IMR-90 (cell line): ENCODE measurements at regions not wholly inside any gene's neighbourhood (a gene's known extent, or its start where the extent isn't known, plus 50 kb on each side); places are given as distances from the start of the nearest gene placed in this dataset.

Experiments used
- ATAC-seq: fragments of 200-7000 bp; cut with Tn5 transposase; 2 replicates; pipeline ENCODE4 v1.9.1; 2020; ENCODE audit warnings: low read depth, mild to moderate bottlenecking, moderate library complexity
- BruUV-seq: library from RNA; stranded (reverse); fragments of 400-500 nt; replicated peaks from 2 replicates; lab custom pipeline; 2021; lab: Mats Ljungman, UMichigan
- CTCF ChIA-PET: fragments of 300-600 bp; formaldehyde crosslinking; extraction: SDS; loops from one replicate; lab custom pipeline; 2021; ENCODE audit warnings: antibody characterized with exemption; lab: Yijun Ruan, JAX
- POLR2A ChIA-PET: fragments of 300-600 bp; sonication (Branson Sonifier 250); formaldehyde crosslinking; loops from one replicate; lab custom pipeline; 2022; ENCODE audit warnings: antibody characterized with exemption; ENCODE audit not compliant: unreplicated experiment; lab: Charles Lee
- DNase-seq: peaks from one replicate; pipeline ENCODE4 v3.0.0; 2013
- H2AFZ ChIP-seq: replicated peaks from 2 replicates; pipeline ENCODE3; 2013; ENCODE audit warnings: low read length, mild to moderate bottlenecking; ENCODE audit not compliant: poor library complexity
- H2AK5ac ChIP-seq: 2 replicates; pipeline ENCODE4 v1.6.1; 2013; ENCODE audit warnings: low read depth, low read length, inconsistent platforms
- H2AK9ac ChIP-seq: replicated peaks from 2 replicates; pipeline ENCODE3; 2013; ENCODE audit warnings: mild to moderate bottlenecking, low read depth, low read length, moderate library complexity; ENCODE audit not compliant: poor library complexity
- H2BK120ac ChIP-seq: 2 replicates; pipeline ENCODE4 v1.6.1; 2013; ENCODE audit warnings: low read depth, low read length, inconsistent platforms
- H2BK15ac ChIP-seq: 3 replicates; pipeline ENCODE4 v1.6.1; 2013; ENCODE audit warnings: low read depth, low read length, inconsistent platforms
- H2BK20ac ChIP-seq: 2 replicates; pipeline ENCODE4 v1.6.1; 2013; ENCODE audit warnings: low read depth, mild to moderate bottlenecking, inconsistent platforms, low read length, moderate library complexity
- H2BK5ac ChIP-seq: 2 replicates; pipeline ENCODE4 v1.6.1; 2013; ENCODE audit warnings: mild to moderate bottlenecking, low read depth, low read length, inconsistent platforms; ENCODE audit not compliant: poor library complexity, severe bottlenecking
- H3K14ac ChIP-seq: replicated peaks from 2 replicates; pipeline ENCODE4 v1.6.1; 2013; ENCODE audit warnings: low read depth, low read length, inconsistent platforms
- H3K18ac ChIP-seq: 2 replicates; pipeline ENCODE4 v1.6.1; 2013; ENCODE audit warnings: low read depth, low read length, control low read depth
- H3K23ac ChIP-seq: 2 replicates; pipeline ENCODE4 v1.6.1; 2013; ENCODE audit warnings: low read depth, low read length, inconsistent platforms
- H3K27ac ChIP-seq: 2 replicates; pipeline ENCODE4 v1.5.1; 2013; ENCODE audit warnings: mild to moderate bottlenecking, control low read depth, low read length; ENCODE audit not compliant: insufficient read depth
- H3K27me3 ChIP-seq: 2 replicates; pipeline ENCODE4 v1.6.1; 2013; ENCODE audit warnings: low read length; ENCODE audit not compliant: control insufficient read depth, insufficient read depth
- H3K36me3 ChIP-seq: 2 replicates; pipeline ENCODE4 v1.6.1; 2013; ENCODE audit warnings: low read length, mixed read lengths; ENCODE audit not compliant: control insufficient read depth, insufficient read depth
- H3K4ac ChIP-seq: 2 replicates; pipeline ENCODE4 v1.6.1; 2013; ENCODE audit warnings: low read depth, low read length, inconsistent platforms
- H3K4me1 ChIP-seq: 2 replicates; pipeline ENCODE4 v1.6.1; 2013; ENCODE audit warnings: low read length, mixed read lengths; ENCODE audit not compliant: control insufficient read depth, insufficient read depth
- H3K4me2 ChIP-seq: 2 replicates; pipeline ENCODE4 v1.6.1; 2013; ENCODE audit warnings: low read depth, mild to moderate bottlenecking, control low read depth, low read length, moderate library complexity
- H3K4me3 ChIP-seq: 2 replicates; pipeline ENCODE4 v1.5.1; 2013; ENCODE audit warnings: low read depth, mild to moderate bottlenecking, control low read depth, low read length, moderate library complexity; ENCODE audit not compliant: insufficient read depth
- H3K56ac ChIP-seq: 2 replicates; pipeline ENCODE4 v1.6.1; 2013; ENCODE audit warnings: low read length, inconsistent platforms; ENCODE audit not compliant: insufficient read depth; ENCODE audit errors: extremely low read depth
- H3K79me1 ChIP-seq, 2 experiments: 2 replicates each; pipeline ENCODE4 v1.6.1; 2013; ENCODE audit warnings: low read length in 2 of 2, inconsistent platforms in 1 of 2, low read depth in 1 of 2
- H3K9ac ChIP-seq: 2 replicates; pipeline ENCODE4 v1.6.1; 2013; ENCODE audit warnings: low read depth, low read length, control low read depth
- H3K9me1 ChIP-seq: 2 replicates; pipeline ENCODE4 v1.6.1; 2013; ENCODE audit warnings: low read length, inconsistent platforms; ENCODE audit not compliant: insufficient read depth
- H3K9me3 ChIP-seq: 2 replicates; pipeline ENCODE4 v1.6.1; 2013; ENCODE audit warnings: low read length; ENCODE audit not compliant: control insufficient read depth, insufficient read depth
- H4K20me1 ChIP-seq: 2 replicates; pipeline ENCODE4 v1.6.1; 2013; ENCODE audit warnings: low read length, inconsistent platforms; ENCODE audit not compliant: insufficient read depth
- H4K5ac ChIP-seq: 2 replicates; pipeline ENCODE4 v1.6.1; 2013; ENCODE audit warnings: mild to moderate bottlenecking, low read depth, low read length, control low read depth
- H4K8ac ChIP-seq, 2 experiments: 2 replicates each; pipeline ENCODE4 v1.6.1; 2013; ENCODE audit warnings: low read depth in 2 of 2, low read length in 2 of 2, control low read depth in 1 of 2, inconsistent platforms in 1 of 2
- H4K91ac ChIP-seq: 2 replicates; pipeline ENCODE4 v1.6.1; 2013; ENCODE audit warnings: low read depth, low read length, inconsistent platforms; ENCODE audit not compliant: insufficient read depth
- BHLHE40 ChIP-seq: fragments of 150-350 bp; IDR thresholded peaks from 2 replicates; pipeline ENCODE4 v1.6.1; 2016; ENCODE audit warnings: mild to moderate bottlenecking, low read depth, low read length
- CEBPB ChIP-seq: IDR thresholded peaks from 2 replicates; pipeline ENCODE4 v1.6.1; 2012; ENCODE audit warnings: low read depth, low read length, improper control_type of control experiment
- CHD1 ChIP-seq: IDR thresholded peaks from 2 replicates; pipeline ENCODE4 v1.6.1; 2012; ENCODE audit warnings: low read depth, low read length, improper control_type of control experiment
- ELK1 ChIP-seq: fragments of 150-350 bp; IDR thresholded peaks from 2 replicates; pipeline ENCODE4 v1.6.1; 2016; ENCODE audit warnings: low read depth, mild to moderate bottlenecking, low read length, moderate library complexity, borderline replicate concordance
- FOS ChIP-seq: fragments of 150-350 bp; IDR thresholded peaks from 2 replicates; pipeline ENCODE4 v1.6.1; 2016; ENCODE audit warnings: low read depth, low read length
- MAFK ChIP-seq: IDR thresholded peaks from 2 replicates; pipeline ENCODE4 v1.6.1; 2012; ENCODE audit warnings: low read depth, low read length, improper control_type of control experiment
- MAZ ChIP-seq: IDR thresholded peaks from 2 replicates; pipeline ENCODE4 v1.6.1; 2012; ENCODE audit warnings: low read depth, mild to moderate bottlenecking, low read length, improper control_type of control experiment, moderate library complexity, borderline replicate concordance
- MXI1 ChIP-seq: IDR thresholded peaks from 2 replicates; pipeline ENCODE4 v1.6.1; 2012; ENCODE audit warnings: low read depth, mild to moderate bottlenecking, low read length, moderate library complexity, borderline replicate concordance
- NFE2L2 ChIP-seq: fragments of 150-350 bp; IDR thresholded peaks from 2 replicates; pipeline ENCODE4 v1.6.1; 2016; ENCODE audit warnings: low read depth, mild to moderate bottlenecking, low read length
- POLR2A ChIP-seq: IDR thresholded peaks from 2 replicates; pipeline ENCODE4 v1.6.1; 2012; ENCODE audit warnings: mild to moderate bottlenecking, low read depth, low read length
- RCOR1 ChIP-seq: IDR thresholded peaks from 2 replicates; pipeline ENCODE4 v1.6.1; 2012; ENCODE audit warnings: mild to moderate bottlenecking, low read length, improper control_type of control experiment; ENCODE audit not compliant: insufficient replicate concordance
- RFX5 ChIP-seq: IDR thresholded peaks from 2 replicates; pipeline ENCODE4 v1.8.0; 2012; ENCODE audit warnings: low read depth, mild to moderate bottlenecking, low read length, moderate library complexity
- dilution Hi-C: fragments of 300-500 bp; cut with HindIII; formaldehyde crosslinking; loops from one replicate; pipeline ENCODE4 v1.14.3; 2018; ENCODE audit warnings: low sequenced_read_pairs; ENCODE audit not compliant: unreplicated experiment
- in situ Hi-C: fragments of 300-500 bp; cut with MboI; formaldehyde crosslinking; loops from 3 replicates; pipeline ENCODE4 v1.14.3; 2019; ENCODE audit warnings: low sequenced_read_pairs, inconsistent platforms, mixed read lengths
- intact Hi-C: fragments of 100-400 bp; cut with micrococcal nuclease; formaldehyde crosslinking; loops from 2 replicates; pipeline ENCODE4 v1.10.0; 2022

DNA sequence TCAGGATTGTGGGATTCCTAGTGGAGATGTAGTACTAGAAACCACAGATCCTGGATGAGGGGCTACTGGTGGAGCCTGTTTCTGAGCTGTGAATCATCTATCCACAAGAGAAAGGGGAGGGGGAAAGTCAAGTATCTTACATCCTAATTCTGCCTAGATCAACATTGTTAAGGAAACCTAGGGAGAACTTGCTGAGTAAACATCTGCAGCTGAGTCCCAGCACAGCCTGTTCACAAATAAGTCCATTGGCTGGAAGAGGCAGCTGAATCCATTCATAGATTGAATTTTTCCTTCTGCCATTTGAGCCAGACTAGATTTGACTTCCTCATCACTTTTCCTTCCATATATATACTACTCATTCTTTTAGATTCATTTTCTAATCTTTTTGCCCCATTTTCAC is 460.5 kb downstream of the TUSC7 start:
- H2BK120ac ChIP-seq = no peak overlapping the region
- no peak overlapping the region for H2BK5ac ChIP-seq
- BruUV-seq = no TSS peak
- H2AK9ac ChIP-seq = no peak overlapping the region
- ChIA-PET POLR2A (no interaction called here), CTCF (interaction anchor here (0.6 kb wide), 1 partner anchor 703 kb away, joined by 4 read pairs; no protein-coding TSS in a partner anchor)
- no peak overlapping the region for H2AK5ac ChIP-seq
- dilution Hi-C loops (no loop called here), in situ Hi-C loops (no loop called here), intact Hi-C loops (no loop called here)
- H3K4ac ChIP-seq = no peak overlapping the region
- H3K4me1 ChIP-seq = 0 out of 2 replicates have a peak, but pooled peaks cover 2% of the 10 kb centered on the region
- H2BK15ac ChIP-seq = no peak overlapping the region
- no peak overlapping the region for H3K56ac ChIP-seq
- H3K27ac ChIP-seq = no peak overlapping the region
- no peak overlapping the region for H3K9ac ChIP-seq
- H4K8ac ChIP-seq = no peak overlapping the region
- peak; percentile 6 for DNase-seq
- H3K79me1 ChIP-seq = no peaks in the 10 kb centered on the region
- no peaks in the 10 kb centered on the region for H4K20me1 ChIP-seq
- no peak overlapping the region for H2AFZ ChIP-seq
- no peak overlapping the region for H3K14ac ChIP-seq
- H3K27me3 ChIP-seq = no peaks in the 10 kb centered on the region
- no peaks in the 10 kb centered on the region for H3K9me1 ChIP-seq
- H4K91ac ChIP-seq = no peak overlapping the region
- no peak overlapping the region for H3K18ac ChIP-seq
- no peak for TF ChIP-seq POLR2A
- no peak for TF ChIP-seq CHD1
- TF ChIP-seq FOS = no peak
- TF ChIP-seq MAFK = no peak
- TF ChIP-seq CEBPB = no peak
- no peak for TF ChIP-seq NFE2L2
- no peak for TF ChIP-seq RFX5
- TF ChIP-seq MXI1 = no peak
- TF ChIP-seq BHLHE40 = no peak
- no peak for TF ChIP-seq MAZ
- TF ChIP-seq RCOR1 = no peak
- no peak for TF ChIP-seq ELK1
- H3K4me2 ChIP-seq = no peak overlapping the region
- H2BK20ac ChIP-seq = no peak overlapping the region
- H4K5ac ChIP-seq = no peak overlapping the region
- H3K23ac ChIP-seq = no peak overlapping the region
- no peaks in the 10 kb centered on the region for H3K9me3 ChIP-seq
- ATAC-seq = no peak
- no peaks in the 10 kb centered on the region for H3K36me3 ChIP-seq
- no peak overlapping the region for H3K4me3 ChIP-seq
